Uterus (tissue), 2 donors: ENCODE measurements at regions not wholly inside any gene's neighbourhood (a gene's known extent, or its start where the extent isn't known, plus 50 kb on each side); places are given as distances from the start of the nearest gene placed in this dataset.

ENCODE experiments used
- POLR2A ChIP-seq, 2 donors: fragments of 450-650 bp; IDR thresholded peaks; one replicate each; pipeline ENCODE4 v1.6.1; 2016; ENCODE audit warnings: antibody characterized with exemption in 2 of 2, mild to moderate bottlenecking in 1 of 2, moderate library complexity in 1 of 2
- TF ChIP-seq, protein P1 (sequence below), 4 experiments: fragments of 200-600 bp in 2 of 4; fragments of 450-650 bp in 2 of 4; sonication (generic) in 2 of 4; IDR thresholded peaks; one replicate each; pipeline ENCODE4 v1.5.1; 2016 to 2019; ENCODE audit warnings: antibody characterized with exemption in 4 of 4, mild to moderate bottlenecking in 2 of 4, moderate library complexity in 1 of 4

DNA sequence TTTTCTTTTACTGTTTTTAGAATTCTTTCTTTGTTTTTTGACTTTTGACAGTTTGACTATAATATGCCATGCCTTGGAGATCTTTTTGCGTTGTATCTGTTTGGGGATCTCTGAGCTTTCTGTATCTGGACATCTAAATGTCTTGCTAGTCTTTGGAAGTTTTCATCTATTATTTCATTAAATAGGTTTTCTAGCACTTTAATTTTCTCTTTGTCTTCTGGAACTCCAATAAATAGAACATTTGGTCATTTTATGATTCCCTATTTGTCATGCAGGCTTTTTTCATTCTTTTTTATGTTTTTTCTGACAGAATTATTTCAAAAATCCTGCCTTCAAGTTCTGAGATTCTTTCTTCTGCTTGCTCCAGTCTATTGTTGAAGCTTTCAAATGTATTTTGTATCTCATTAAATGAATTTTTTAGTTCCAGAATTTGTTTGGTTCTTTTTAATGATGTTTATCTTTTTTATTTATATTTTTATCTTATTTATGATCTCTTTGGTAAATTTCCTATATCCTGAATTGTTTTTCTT, 201.4 kb downstream of the CHD9NB start:
- TF ChIP-seq, protein P1, sequence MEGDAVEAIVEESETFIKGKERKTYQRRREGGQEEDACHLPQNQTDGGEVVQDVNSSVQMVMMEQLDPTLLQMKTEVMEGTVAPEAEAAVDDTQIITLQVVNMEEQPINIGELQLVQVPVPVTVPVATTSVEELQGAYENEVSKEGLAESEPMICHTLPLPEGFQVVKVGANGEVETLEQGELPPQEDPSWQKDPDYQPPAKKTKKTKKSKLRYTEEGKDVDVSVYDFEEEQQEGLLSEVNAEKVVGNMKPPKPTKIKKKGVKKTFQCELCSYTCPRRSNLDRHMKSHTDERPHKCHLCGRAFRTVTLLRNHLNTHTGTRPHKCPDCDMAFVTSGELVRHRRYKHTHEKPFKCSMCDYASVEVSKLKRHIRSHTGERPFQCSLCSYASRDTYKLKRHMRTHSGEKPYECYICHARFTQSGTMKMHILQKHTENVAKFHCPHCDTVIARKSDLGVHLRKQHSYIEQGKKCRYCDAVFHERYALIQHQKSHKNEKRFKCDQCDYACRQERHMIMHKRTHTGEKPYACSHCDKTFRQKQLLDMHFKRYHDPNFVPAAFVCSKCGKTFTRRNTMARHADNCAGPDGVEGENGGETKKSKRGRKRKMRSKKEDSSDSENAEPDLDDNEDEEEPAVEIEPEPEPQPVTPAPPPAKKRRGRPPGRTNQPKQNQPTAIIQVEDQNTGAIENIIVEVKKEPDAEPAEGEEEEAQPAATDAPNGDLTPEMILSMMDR (IDR thresholded peaks at IDR 0.05): no peak
- TF ChIP-seq POLR2A (IDR thresholded peaks at IDR 0.05): no peak
